AG09309 (cell line): ENCODE measurements at regions not wholly inside any gene's neighbourhood (a gene's known extent, or its start where the extent isn't known, plus 50 kb on each side); places are given as distances from the start of the nearest gene placed in this dataset.
"Not testable (repeated sequence)": the region's sequence is repeated elsewhere in the genome, so short reads cannot be mapped to it uniquely, and the experiment has no call there.

ENCODE experiments used
- DNase-seq: peaks from one replicate; pipeline ENCODE4 v3.0.0-alpha.2; 2010; ENCODE audit warnings: low read depth
- H3K4me3 ChIP-seq: 2 replicates; pipeline ENCODE4 v1.5.1; 2011; ENCODE audit warnings: mild to moderate bottlenecking, low read depth, low read length, moderate library complexity; ENCODE audit not compliant: control insufficient read depth
- CTCF ChIP-seq: IDR thresholded peaks from 2 replicates; pipeline ENCODE4 v1.5.1; 2011; ENCODE audit warnings: mild to moderate bottlenecking, low read depth, low read length, inconsistent platforms; ENCODE audit not compliant: insufficient read depth, control insufficient read depth; ENCODE audit errors: missing control alignments

GRCh38 chr2:211205358-211205757 is 649.0 kb downstream of the CPS1 start:
- no peak overlapping the region for H3K4me3 ChIP-seq
- no peak for DNase-seq
- no peak for TF ChIP-seq CTCF

DNA sequence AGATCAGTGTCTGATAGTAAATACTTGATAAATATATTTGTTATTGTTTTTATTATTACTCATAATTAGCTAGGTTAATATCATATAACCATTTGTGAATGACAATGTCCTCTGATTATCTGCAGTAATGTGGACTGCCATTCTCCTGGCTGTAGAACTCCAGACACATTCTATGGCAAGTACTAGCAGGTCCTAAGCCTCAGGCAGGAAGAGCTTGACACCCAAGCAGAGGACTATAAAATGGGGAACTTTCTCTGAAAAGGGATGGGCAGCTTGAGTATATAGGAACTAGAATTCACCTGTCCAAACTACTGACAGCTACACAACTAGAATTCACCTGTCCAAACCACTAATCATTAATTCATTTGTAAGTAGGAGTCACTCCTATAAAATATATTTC is 649.4 kb downstream of the CPS1 start:
- H3K4me3 ChIP-seq: no peak overlapping the region
- TF ChIP-seq CTCF: no peak
- no peak for DNase-seq

- DNase-seq: no peak
- no peak for TF ChIP-seq CTCF
- H3K4me3 ChIP-seq: no peak overlapping the region
Observed at GRCh38 chr2:211216221-211216620, 659.8 kb downstream of the CPS1 start.

DNA sequence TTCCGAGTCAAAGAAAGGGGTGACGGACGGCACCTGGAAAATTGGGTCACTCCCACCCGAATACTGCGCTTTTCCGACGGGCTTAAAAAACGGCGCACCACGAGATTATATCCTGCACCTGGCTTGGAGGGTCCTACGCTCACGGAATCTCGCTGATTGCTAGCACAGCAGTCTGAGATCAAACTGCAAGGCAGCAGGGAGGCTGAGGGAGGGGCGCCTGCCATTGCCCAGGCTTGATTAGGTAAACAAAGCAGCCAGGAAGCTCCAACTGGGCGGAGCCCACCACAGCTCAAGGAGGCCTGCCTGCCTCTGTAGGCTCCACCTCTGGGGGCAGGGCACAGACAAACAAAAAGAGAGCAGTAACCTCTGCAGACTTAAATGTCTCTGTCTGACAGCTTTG is 663.1 kb downstream of the CPS1 start:
- not testable (repeated sequence) for DNase-seq, H3K4me3 ChIP-seq

DNA sequence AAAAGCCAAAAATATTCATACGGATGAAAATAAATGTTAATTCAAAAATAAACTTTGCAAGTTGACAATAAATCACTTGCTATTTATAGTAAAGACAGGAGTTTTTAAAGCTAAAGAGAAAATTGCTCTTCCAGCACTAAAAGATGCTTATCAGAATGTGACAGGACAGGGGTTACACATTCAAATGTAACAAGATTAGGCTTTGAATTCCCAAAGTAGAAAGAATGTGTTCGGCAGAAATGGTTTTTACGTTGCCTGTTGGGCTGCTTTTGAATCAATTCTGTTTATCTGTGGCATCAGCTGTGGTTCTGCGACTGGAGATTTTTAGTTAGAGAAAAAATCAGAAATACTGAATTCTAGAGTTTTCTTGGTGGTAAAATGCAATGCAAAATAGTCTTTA is 669.4 kb downstream of the CPS1 start:
- H3K4me3 ChIP-seq: no peak overlapping the region
- no peak for DNase-seq
- no peak for TF ChIP-seq CTCF

- no peak overlapping the region for H3K4me3 ChIP-seq
- no peak for DNase-seq
- TF ChIP-seq CTCF: no peak
Observed at GRCh38 chr2:211228559-211228958, 672.2 kb downstream of the CPS1 start.

- TF ChIP-seq CTCF: no peak
- H3K4me3 ChIP-seq: no peak overlapping the region
- DNase-seq: no peak
Observed at GRCh38 chr2:211237586-211238275, 681.3 kb downstream of the CPS1 start.
